ENCODE measurements at regions not wholly inside any gene's neighbourhood (a gene's known extent, or its start where the extent isn't known, plus 50 kb on each side); places are given as distances from the start of the nearest gene placed in this dataset.

DNA sequence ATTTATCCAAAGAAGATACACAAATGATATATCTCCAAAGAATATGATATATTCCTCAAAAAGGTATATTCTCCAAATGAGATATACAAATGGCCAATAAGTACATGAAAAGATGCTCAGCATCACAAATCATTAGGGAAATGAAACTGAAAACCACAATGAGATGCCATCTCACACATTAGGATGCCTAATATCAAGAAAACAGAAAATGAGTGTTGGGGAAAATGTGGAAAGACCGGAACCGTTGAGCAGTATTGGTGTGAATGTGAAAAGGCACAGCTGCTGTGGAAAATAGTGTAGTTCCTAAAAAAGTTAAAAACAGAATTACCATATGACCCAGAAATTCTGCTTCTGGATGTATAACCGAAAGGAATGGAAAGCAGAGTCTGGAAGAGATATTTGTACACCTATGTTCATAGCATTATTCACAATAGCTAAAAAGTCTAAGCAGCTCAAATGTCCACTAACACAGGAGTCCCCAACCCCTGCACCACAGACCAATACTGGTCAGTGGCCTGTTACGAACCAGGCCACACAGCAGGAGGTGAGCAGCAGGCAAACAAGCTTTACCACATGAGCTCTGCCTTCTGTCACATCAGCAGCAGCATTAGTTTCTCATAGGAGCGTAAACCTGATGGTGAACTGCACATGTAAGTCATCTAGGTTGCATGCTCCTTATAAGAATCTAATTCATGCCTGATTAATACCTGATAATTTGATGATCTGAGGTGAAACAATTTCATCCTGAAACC lies 291.9 kb downstream of the PCDH20 start:
- no peak for DNase-seq (ENCODE audit: low spot score)
- TF ChIP-seq, protein P1, sequence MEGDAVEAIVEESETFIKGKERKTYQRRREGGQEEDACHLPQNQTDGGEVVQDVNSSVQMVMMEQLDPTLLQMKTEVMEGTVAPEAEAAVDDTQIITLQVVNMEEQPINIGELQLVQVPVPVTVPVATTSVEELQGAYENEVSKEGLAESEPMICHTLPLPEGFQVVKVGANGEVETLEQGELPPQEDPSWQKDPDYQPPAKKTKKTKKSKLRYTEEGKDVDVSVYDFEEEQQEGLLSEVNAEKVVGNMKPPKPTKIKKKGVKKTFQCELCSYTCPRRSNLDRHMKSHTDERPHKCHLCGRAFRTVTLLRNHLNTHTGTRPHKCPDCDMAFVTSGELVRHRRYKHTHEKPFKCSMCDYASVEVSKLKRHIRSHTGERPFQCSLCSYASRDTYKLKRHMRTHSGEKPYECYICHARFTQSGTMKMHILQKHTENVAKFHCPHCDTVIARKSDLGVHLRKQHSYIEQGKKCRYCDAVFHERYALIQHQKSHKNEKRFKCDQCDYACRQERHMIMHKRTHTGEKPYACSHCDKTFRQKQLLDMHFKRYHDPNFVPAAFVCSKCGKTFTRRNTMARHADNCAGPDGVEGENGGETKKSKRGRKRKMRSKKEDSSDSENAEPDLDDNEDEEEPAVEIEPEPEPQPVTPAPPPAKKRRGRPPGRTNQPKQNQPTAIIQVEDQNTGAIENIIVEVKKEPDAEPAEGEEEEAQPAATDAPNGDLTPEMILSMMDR (IDR thresholded peaks at IDR 0.05; ENCODE audit: extremely low read depth, missing control alignments): no peak

DNA sequence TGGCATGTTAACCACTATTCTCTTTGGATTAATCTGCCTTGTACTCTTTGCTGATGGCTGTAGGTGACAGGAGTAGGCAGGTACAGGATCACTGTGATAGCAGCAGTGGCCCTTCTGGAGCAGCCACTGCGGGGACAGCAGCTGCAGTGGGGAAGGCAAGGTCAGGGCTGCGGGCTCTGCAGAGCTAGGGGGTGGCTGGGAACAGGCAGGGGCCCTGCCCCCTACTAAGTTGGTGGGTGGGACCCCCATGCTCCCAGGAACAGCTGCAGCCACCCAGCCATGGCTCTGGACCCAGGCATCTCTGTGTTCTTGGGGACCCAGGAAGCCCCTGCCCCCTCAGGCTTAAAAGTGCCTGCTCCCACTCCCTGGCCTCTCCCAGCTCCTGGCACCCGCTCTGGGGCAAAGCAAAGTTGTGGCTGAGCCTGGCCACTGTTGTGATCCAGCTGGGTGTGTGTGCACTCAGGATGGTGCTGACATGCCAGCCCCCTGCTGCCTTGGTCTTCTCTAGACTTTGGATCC lies 302.4 kb downstream of the PCDH20 start:
- no peak for DNase-seq (ENCODE audit: low spot score)
- TF ChIP-seq, protein P1 (IDR thresholded peaks at IDR 0.05; ENCODE audit: extremely low read depth, missing control alignments): no peak

DNA sequence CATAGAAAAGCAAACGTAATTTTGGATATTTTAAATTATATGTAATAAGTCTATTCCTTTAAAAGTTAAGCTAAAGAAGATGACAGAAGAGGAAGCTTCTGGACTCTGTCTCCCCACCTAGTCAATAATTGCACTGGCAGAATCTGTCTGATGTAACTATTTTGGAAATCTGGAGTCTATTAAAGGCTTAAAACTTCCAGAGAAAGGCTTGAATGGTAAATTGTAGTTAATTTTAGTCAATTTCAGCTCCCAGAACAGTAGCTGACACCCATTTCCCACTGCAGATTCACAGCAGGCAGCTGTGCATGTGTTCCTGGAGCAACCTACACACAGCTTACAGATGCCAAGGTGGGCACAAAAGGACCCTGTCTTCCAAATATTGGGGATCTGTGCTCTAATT lies 304.1 kb downstream of the PCDH20 start:
- no peak for DNase-seq (ENCODE audit: low spot score)
- TF ChIP-seq, protein P1 (IDR thresholded peaks at IDR 0.05; ENCODE audit: extremely low read depth, missing control alignments): no peak

DNA sequence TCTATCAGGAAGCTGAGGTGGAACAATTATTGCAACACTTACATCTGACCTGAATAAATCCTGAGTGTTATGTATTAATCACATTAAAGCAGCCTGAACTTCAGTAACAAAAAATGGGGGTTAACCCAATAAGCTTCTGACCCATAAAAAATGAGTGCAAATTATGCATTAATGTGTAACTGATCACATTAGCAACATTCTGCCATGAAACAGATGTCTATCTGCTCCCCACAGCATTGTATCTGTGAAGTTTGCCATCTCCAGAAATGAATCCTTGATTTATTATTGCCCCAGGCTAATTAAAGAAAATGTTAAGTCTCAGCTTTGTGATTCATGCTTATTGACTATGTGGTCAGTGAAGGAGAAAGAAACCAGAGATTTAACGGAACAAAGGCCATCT lies 304.9 kb downstream of the PCDH20 start:
- DNase-seq (ENCODE audit: low spot score): no peak
- TF ChIP-seq, protein P1 (IDR thresholded peaks at IDR 0.05; ENCODE audit: extremely low read depth, missing control alignments): no peak

DNA sequence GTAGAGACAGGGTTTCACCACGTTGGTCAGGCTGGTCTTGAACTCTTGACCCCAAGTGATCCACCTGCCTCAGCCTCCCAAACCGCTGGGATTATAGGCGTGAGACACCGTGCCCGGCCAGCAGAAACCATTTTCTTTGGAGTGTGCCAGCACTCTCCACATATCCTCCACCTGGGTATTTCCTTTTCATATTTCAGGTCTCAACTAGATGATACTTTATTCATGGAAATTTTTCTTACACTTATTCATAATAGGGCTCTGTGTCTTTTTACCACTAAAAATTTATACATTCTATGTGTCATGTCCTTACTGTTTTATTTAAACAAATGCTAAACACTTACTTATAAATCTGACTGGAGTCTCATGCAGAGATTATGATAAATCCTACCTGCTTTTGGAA lies 305.9 kb downstream of the PCDH20 start:
- DNase-seq (ENCODE audit: low spot score): no peak
- TF ChIP-seq, protein P1 (IDR thresholded peaks at IDR 0.05; ENCODE audit: extremely low read depth, missing control alignments): no peak

DNA sequence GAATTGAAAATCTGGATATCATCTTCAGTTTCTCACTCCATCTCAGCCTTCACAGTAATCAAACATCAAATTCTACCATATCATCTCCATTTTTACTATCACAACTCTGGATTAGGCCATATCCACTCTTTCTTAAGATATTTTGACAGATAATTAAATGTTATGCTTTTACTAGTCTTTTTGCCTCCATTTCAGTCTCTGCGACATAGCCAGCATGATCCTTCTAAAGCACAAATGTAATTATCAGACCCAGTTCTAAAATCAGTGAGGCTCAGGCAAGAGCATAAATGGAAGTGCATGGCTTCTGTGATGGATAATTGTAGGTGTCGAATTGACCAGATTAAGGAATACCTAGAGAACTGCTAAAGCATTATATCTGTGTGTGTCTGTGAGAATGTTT lies 307.7 kb downstream of the PCDH20 start:
- DNase-seq (ENCODE audit: low spot score): no peak
- TF ChIP-seq, protein P1 (IDR thresholded peaks at IDR 0.05; ENCODE audit: extremely low read depth, missing control alignments): no peak

DNA sequence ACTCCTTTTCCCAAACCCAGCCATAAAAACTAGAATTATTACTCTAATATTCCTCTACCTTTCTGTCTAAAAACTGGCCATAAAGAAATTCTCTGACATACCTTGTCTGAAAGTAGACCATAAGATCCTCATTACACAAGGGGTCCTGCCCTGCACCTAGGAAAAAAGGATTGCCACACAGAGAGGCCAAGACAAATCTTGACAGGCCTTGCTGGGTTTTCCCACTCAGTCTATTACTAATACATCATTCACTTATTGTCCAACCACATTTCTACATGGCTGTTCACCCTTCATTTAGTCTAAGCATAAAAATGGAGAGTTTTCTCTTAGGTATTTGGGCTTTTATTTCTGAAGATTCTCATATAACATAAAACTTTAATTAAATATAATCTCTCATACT lies 319.8 kb downstream of the PCDH20 start:
- DNase-seq (ENCODE audit: low spot score): no peak
- TF ChIP-seq, protein P1 (IDR thresholded peaks at IDR 0.05; ENCODE audit: extremely low read depth, missing control alignments): no peak
